Heart right ventricle (tissue), 16 donors: ENCODE measurements at regions not wholly inside any gene's neighbourhood (a gene's known extent, or its start where the extent isn't known, plus 50 kb on each side); places are given as distances from the start of the nearest gene placed in this dataset.

Experiments used
- ATAC-seq, 8 donors: fragments of 200-7000 bp; cut with Tn5 transposase; one replicate each; pipeline ENCODE4 v1.9.1; 2020; ENCODE audit warnings: mild to moderate bottlenecking in 8 of 8, moderate library complexity in 8 of 8, moderate number of reproducible peaks in 1 of 8
- DNase-seq, 2 donors: peaks; one replicate each; pipeline ENCODE4 v3.0.0-alpha.2; 2020
- H3K27ac ChIP-seq, 10 donors: fragments of 200-600 bp; sonication (generic) in 2 of 10; one replicate each; pipeline versions ENCODE4 v1.5.0 to v1.8.0; 2020 to 2022; ENCODE audit warnings: mild to moderate bottlenecking in 3 of 10
- H3K27me3 ChIP-seq, 7 donors: fragments of 200-600 bp; one replicate each; pipeline ENCODE4 v1.8.0; 2021 to 2022; ENCODE audit warnings: mild to moderate bottlenecking in 2 of 7
- H3K36me3 ChIP-seq, 9 donors: fragments of 200-600 bp; sonication (generic) in 1 of 9; one replicate each; pipeline versions ENCODE4 v1.5.0 to v1.8.0; 2020 to 2022; ENCODE audit warnings: mild to moderate bottlenecking in 2 of 9
- H3K4me1 ChIP-seq, 9 donors: fragments of 200-600 bp; sonication (generic) in 1 of 9; one replicate each; pipeline versions ENCODE4 v1.5.0 to v1.8.0; 2020 to 2022; ENCODE audit warnings: mild to moderate bottlenecking in 4 of 9
- H3K4me3 ChIP-seq, 10 donors: fragments of 200-600 bp; sonication (generic) in 2 of 10; one replicate each; pipeline versions ENCODE4 v1.5.0 to v1.8.0; 2020 to 2022; ENCODE audit warnings: mild to moderate bottlenecking in 7 of 10, moderate library complexity in 2 of 10
- H3K9me3 ChIP-seq, 11 donors: fragments of 200-600 bp in 10 of 11; sonication (generic) in 2 of 11; one replicate each; pipeline versions ENCODE4 v1.5.0 to v1.8.0; 2013 to 2022; ENCODE audit warnings: mild to moderate bottlenecking in 2 of 11, control low read depth in 1 of 11, moderate library complexity in 1 of 11
- WGBS, 2 donors: extraction: QIAGEN DNeasy Blood & Tissue Kit; methylation state at CpG; one replicate each; pipeline ENCODE4 v1.1.7; 2013; ENCODE audit warnings: inconsistent platforms in 1 of 2; 5-methylcytosine and 5-hydroxymethylcytosine counted together
- intact Hi-C, 10 donors: fragments of 100-400 bp; cut with DNase I; formaldehyde crosslinking; loops; one replicate each; pipeline versions ENCODE4 v1.11.1 to v1.14.2; 2022
- TF ChIP-seq, protein P1 (sequence below), 9 donors: fragments of 200-600 bp; sonication (generic) in 2 of 9; IDR thresholded peaks; one replicate each; pipeline versions ENCODE4 v1.5.0 to v1.8.0; 2021 to 2022; ENCODE audit warnings: antibody characterized with exemption in 9 of 9, mild to moderate bottlenecking in 5 of 9, moderate library complexity in 1 of 9
- donor health status: Arrhythmogenic right ventricular cardiomyopathy.
- donor health status: ischemic (EF 13 %, LVEDD 7.1; RV severe dilation, severe dysfunction).
- donor health status: healthy with polysubstance abuse.
- donor health status: DM: no; HTN: yes; CAD: no.
- donor health status: DM: no; HTN: no; CAD: no.
- donor health status: ischemic (EF 25% LVEDD 6.9; RV normal size, moderate dysfunction).
- donor health status: ischemic (EF 25% LVEDD 5.7; RV mildly dilated, moderate dysfunction).
- donor health status: healthy.
- donor health status: DM: yes; HTN: yes; CAD: no.
- donor health status: Ischemic cardiomyopathy.
- donor health status: ischemic (EF 35%, LVEDD 5.7; RV mildly dilated, moderate dysfunction).
- donor health status: nonischemic (EF 11% LVEDD 7.7; RV severe dilation, severe dysfunction).
- donor health status: DM: yes; HTN: yes; CAD: no.
- donor health status: PGD.
- donor health status: ischemic (EF 29% LVEDD 5.4; RV normal size, mild dysfunction).
- donor health status: nonischemic (EF 23%, LVEDD 6.1; RV moderate dilation, normal function).

DNA sequence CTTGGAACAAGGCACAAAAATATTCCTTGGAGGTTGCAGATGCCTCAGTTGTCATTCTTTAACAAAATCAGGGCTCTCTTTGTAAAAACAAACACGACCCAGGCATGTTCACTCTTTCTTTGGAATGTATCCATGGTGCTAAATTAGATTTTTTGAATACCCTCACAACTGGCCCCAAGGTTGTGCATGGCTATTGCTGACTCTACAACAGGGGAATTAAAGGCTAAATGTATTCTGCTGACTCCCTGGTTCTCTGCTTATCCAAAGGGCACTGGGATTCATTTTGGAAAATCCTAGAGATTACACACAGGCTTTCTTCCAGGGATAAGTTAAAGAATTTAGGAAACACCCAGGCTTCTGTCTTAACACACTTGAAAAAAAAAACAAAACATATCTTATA is 332.5 kb downstream of the WDR11 start:
- intact Hi-C loops = no loop called here
- ATAC-seq (no peak), DNase-seq (no peak)
- H3K36me3 ChIP-seq = no peaks in the 10 kb centered on the region
- TF ChIP-seq, protein P1, sequence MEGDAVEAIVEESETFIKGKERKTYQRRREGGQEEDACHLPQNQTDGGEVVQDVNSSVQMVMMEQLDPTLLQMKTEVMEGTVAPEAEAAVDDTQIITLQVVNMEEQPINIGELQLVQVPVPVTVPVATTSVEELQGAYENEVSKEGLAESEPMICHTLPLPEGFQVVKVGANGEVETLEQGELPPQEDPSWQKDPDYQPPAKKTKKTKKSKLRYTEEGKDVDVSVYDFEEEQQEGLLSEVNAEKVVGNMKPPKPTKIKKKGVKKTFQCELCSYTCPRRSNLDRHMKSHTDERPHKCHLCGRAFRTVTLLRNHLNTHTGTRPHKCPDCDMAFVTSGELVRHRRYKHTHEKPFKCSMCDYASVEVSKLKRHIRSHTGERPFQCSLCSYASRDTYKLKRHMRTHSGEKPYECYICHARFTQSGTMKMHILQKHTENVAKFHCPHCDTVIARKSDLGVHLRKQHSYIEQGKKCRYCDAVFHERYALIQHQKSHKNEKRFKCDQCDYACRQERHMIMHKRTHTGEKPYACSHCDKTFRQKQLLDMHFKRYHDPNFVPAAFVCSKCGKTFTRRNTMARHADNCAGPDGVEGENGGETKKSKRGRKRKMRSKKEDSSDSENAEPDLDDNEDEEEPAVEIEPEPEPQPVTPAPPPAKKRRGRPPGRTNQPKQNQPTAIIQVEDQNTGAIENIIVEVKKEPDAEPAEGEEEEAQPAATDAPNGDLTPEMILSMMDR (IDR thresholded peaks at IDR 0.05) = no peak
- H3K27me3 ChIP-seq = no peaks in the 10 kb centered on the region
- 32 to 44% methylated on average over 1 of the region's 1 CpG for WGBS, 2 donors
- H3K9me3 ChIP-seq = no peaks in the 10 kb centered on the region
- no peaks in the 10 kb centered on the region for H3K4me1 ChIP-seq
- H3K4me3 ChIP-seq = no peak overlapping the region
- no peak overlapping the region for H3K27ac ChIP-seq

DNA sequence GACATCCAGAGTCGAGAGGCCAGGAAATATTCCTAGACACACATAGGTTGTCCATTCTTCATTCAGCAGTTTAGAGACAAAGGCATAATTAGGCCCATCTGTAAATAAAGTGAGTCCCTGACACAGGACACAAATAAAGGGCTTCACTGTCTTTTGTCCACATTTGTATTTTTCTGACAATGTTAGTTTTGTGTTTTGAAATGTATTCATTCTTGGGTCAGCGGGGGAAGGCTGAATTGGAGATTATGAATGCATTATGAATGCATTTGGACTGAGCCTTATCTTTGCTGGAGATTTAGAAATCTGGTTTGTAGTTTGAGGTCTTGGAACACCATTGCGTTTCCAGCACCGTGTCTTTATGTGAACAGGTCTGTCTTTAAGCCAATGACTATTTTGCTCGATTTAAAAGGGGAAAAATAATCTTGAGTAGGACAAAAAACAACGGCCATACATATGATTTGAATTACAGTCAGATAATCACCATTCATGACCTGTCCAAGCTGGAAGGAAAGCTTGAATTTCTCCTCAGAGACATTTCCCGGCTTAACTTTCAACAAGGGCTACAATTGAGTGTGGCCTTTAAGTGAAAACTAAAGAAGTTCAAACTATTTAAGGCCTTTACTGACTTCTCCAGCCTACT is 334.8 kb downstream of the WDR11 start:
- Histone ChIP-seq H3K9me3 (no peaks in the 10 kb centered on the region), H3K27ac (no peak overlapping the region), H3K4me1 (no peaks in the 10 kb centered on the region), H3K27me3 (no peaks in the 10 kb centered on the region), H3K36me3 (no peaks in the 10 kb centered on the region), H3K4me3 (no peak overlapping the region)
- DNase-seq (no peak), ATAC-seq (no peak)
- intact Hi-C loops = no loop called here
- TF ChIP-seq, protein P1 (IDR thresholded peaks at IDR 0.05) = no peak
- 76 to 82% methylated on average over 7 of the region's 7 CpGs for WGBS, 2 donors

DNA sequence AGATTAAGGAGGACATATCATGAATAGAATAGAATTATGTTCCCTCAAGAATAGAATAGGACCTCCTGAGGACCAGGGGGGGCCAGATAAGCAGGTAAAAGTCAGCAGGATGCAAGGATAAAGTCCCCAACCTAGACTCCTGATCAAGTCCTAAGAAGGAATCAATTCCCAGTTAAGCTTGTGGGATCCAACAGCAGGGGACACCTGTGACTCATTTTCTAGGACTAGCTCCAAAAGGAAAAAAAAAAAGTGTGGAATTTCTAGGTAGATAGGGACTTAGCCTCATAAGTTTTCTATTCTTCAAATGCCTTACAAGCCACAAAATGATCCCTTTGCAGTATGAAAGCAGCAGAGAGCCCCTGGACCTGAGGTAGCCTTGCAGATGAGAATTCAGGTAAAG is 336.2 kb downstream of the WDR11 start:
- no peaks in the 10 kb centered on the region for H3K9me3 ChIP-seq
- no peak for ATAC-seq
- TF ChIP-seq, protein P1 (IDR thresholded peaks at IDR 0.05) = no peak
- intact Hi-C loops = no loop called here
- no peaks in the 10 kb centered on the region for H3K4me1 ChIP-seq
- H3K36me3 ChIP-seq = no peaks in the 10 kb centered on the region
- H3K27me3 ChIP-seq = no peaks in the 10 kb centered on the region
- DNase-seq = no peak
- no peak overlapping the region for H3K27ac ChIP-seq
- no peak overlapping the region for H3K4me3 ChIP-seq

DNA sequence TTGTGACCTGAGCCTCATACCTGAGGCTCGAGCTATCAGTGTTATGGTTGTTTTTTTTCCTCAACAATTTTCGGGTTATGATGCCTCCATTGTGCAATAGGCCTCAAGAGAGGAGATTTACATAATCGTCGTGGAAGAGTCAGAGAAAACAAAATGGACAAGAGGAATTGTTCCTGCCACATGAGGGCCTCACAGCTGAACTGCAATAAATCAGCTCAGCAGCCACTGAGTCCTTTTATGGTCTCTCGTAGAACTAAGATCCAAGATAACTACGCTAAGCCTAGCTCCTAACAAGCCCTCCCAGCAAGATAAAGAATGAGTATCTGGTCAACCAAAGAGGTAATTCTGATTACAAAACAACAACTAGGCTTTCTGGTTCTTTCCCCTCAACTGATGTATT is 336.8 kb downstream of the WDR11 start:
- H3K27me3 ChIP-seq = no peaks in the 10 kb centered on the region
- intact Hi-C loops = no loop called here
- 40 to 48% methylated on average over 6 of the region's 6 CpGs for WGBS, 2 donors
- H3K4me3 ChIP-seq = no peak overlapping the region
- DNase-seq (no peak), ATAC-seq (no peak)
- TF ChIP-seq, protein P1 (IDR thresholded peaks at IDR 0.05) = no peak
- no peaks in the 10 kb centered on the region for H3K9me3 ChIP-seq
- no peaks in the 10 kb centered on the region for H3K4me1 ChIP-seq
- H3K27ac ChIP-seq = no peak overlapping the region
- no peaks in the 10 kb centered on the region for H3K36me3 ChIP-seq
